ENCODE measurements at regions not wholly inside any gene's neighbourhood (a gene's known extent, or its start where the extent isn't known, plus 50 kb on each side); places are given as distances from the start of the nearest gene placed in this dataset.

DNA sequence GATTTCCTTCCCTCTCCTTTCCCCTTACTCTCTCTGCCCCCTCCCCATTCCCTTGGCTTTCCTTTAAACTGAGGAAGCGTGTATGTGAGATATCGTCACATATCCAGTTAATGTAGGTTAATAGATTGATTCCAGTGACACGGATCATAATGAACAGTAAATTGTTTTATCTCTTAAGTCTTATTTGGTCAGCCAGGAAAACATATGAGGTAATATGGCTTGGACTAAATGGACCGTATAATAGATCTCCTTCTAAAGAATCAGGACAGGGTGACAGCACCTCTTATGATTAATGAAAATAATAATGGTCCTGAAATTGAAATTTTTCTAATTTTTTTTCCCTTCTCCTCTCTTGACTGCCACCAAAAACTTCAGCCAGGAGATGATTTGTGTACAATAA is 779.8 kb upstream of the NR2F2 start:
- TF ChIP-seq, protein P1, sequence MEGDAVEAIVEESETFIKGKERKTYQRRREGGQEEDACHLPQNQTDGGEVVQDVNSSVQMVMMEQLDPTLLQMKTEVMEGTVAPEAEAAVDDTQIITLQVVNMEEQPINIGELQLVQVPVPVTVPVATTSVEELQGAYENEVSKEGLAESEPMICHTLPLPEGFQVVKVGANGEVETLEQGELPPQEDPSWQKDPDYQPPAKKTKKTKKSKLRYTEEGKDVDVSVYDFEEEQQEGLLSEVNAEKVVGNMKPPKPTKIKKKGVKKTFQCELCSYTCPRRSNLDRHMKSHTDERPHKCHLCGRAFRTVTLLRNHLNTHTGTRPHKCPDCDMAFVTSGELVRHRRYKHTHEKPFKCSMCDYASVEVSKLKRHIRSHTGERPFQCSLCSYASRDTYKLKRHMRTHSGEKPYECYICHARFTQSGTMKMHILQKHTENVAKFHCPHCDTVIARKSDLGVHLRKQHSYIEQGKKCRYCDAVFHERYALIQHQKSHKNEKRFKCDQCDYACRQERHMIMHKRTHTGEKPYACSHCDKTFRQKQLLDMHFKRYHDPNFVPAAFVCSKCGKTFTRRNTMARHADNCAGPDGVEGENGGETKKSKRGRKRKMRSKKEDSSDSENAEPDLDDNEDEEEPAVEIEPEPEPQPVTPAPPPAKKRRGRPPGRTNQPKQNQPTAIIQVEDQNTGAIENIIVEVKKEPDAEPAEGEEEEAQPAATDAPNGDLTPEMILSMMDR (IDR thresholded peaks at IDR 0.05) = no peak
- no peak for TF ChIP-seq ZFX (IDR thresholded peaks at IDR 0.05; ENCODE audit: borderline replicate concordance)

All from 22Rv1 (cell line).